ENCODE measurements at regions not wholly inside any gene's neighbourhood (a gene's known extent, or its start where the extent isn't known, plus 50 kb on each side); places are given as distances from the start of the nearest gene placed in this dataset.

DNA sequence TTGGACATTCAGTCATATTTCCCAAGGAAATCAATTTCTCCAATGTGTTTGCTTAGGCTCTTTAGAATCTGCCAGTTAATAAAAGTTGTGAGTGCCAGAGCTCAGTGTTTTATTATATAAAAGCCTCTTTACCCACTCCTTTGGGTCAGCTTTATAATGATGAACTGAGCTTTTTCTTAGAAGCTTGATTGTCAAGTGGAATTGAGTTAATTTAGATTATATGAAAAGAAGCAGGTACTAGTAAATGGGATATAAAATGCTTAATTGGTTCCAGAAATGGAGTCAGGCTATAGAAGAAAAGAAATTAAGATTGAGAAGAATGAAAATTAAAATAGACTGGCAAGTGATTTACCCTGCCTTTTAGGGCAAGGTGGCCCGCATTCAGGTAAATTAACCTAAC, 363.2 kb downstream of the SLITRK6 start:
- TF ChIP-seq, protein P1, sequence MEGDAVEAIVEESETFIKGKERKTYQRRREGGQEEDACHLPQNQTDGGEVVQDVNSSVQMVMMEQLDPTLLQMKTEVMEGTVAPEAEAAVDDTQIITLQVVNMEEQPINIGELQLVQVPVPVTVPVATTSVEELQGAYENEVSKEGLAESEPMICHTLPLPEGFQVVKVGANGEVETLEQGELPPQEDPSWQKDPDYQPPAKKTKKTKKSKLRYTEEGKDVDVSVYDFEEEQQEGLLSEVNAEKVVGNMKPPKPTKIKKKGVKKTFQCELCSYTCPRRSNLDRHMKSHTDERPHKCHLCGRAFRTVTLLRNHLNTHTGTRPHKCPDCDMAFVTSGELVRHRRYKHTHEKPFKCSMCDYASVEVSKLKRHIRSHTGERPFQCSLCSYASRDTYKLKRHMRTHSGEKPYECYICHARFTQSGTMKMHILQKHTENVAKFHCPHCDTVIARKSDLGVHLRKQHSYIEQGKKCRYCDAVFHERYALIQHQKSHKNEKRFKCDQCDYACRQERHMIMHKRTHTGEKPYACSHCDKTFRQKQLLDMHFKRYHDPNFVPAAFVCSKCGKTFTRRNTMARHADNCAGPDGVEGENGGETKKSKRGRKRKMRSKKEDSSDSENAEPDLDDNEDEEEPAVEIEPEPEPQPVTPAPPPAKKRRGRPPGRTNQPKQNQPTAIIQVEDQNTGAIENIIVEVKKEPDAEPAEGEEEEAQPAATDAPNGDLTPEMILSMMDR (IDR thresholded peaks at IDR 0.05): no peak
- TF ChIP-seq POLR2A (IDR thresholded peaks at IDR 0.05): no peak
